Suprapubic skin (tissue), 4 donors: ENCODE measurements at regions not wholly inside any gene's neighbourhood (a gene's known extent, or its start where the extent isn't known, plus 50 kb on each side); places are given as distances from the start of the nearest gene placed in this dataset.

Experiments used
- CTCF ChIP-seq, 2 donors: fragments of 200-600 bp in 1 of 2; fragments of 450-650 bp in 1 of 2; sonication (generic) in 1 of 2; IDR thresholded peaks; one replicate each; pipeline ENCODE4 v1.5.1; 2016 to 2019; ENCODE audit warnings: antibody characterized with exemption in 2 of 2, mild to moderate bottlenecking in 1 of 2, moderate library complexity in 1 of 2
- POLR2A ChIP-seq, 2 donors: fragments of 450-650 bp; IDR thresholded peaks; one replicate each; pipeline ENCODE4 v1.6.1; 2017; ENCODE audit warnings: antibody characterized with exemption in 2 of 2, mild to moderate bottlenecking in 2 of 2, moderate library complexity in 2 of 2
- POLR2AphosphoS5 ChIP-seq, 3 donors: sonication (generic); formaldehyde crosslinking; IDR thresholded peaks; one replicate each; pipeline ENCODE4 v1.6.1; 2017; ENCODE audit warnings: antibody characterized with exemption in 3 of 3

- TF ChIP-seq CTCF (IDR thresholded peaks at IDR 0.05) (no peak), POLR2A (IDR thresholded peaks at IDR 0.05) (no peak), POLR2AphosphoS5 (IDR thresholded peaks at IDR 0.05) (no peak)
Measured at GRCh38 chr2:128548461-128548891, 229.8 kb upstream of the HS6ST1 start.
